ENCODE measurements at regions not wholly inside any gene's neighbourhood (a gene's known extent, or its start where the extent isn't known, plus 50 kb on each side); places are given as distances from the start of the nearest gene placed in this dataset.

- TF ChIP-seq, protein P1, sequence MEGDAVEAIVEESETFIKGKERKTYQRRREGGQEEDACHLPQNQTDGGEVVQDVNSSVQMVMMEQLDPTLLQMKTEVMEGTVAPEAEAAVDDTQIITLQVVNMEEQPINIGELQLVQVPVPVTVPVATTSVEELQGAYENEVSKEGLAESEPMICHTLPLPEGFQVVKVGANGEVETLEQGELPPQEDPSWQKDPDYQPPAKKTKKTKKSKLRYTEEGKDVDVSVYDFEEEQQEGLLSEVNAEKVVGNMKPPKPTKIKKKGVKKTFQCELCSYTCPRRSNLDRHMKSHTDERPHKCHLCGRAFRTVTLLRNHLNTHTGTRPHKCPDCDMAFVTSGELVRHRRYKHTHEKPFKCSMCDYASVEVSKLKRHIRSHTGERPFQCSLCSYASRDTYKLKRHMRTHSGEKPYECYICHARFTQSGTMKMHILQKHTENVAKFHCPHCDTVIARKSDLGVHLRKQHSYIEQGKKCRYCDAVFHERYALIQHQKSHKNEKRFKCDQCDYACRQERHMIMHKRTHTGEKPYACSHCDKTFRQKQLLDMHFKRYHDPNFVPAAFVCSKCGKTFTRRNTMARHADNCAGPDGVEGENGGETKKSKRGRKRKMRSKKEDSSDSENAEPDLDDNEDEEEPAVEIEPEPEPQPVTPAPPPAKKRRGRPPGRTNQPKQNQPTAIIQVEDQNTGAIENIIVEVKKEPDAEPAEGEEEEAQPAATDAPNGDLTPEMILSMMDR (IDR thresholded peaks at IDR 0.05; ENCODE audit: poor library complexity), result no peak
- no peak for TF ChIP-seq EZH2 (IDR thresholded peaks at IDR 0.05; ENCODE audit: borderline replicate concordance)
- no peak for TF ChIP-seq EZH2phosphoT487 (IDR thresholded peaks at IDR 0.05; ENCODE audit: low read depth, severe bottlenecking, unreplicated experiment)
- no peaks in the 10 kb centered on the region for H3K9me3 ChIP-seq (ENCODE audit: low read depth)
- H3K4me1 ChIP-seq (ENCODE audit: insufficient read depth), result peaks cover 13% of the 10 kb centered on the region
- H2AFZ ChIP-seq, result no peak overlapping the region
- no peaks in the 10 kb centered on the region for H3K9me2 ChIP-seq (replicated peaks; ENCODE audit: insufficient read depth)
- no peak overlapping the region for H3K4me2 ChIP-seq
- no peaks in the 10 kb centered on the region for H4K20me1 ChIP-seq (ENCODE audit: insufficient read depth, poor library complexity, severe bottlenecking)
- no peaks in the 10 kb centered on the region for H3K36me3 ChIP-seq (replicated peaks; ENCODE audit: insufficient read depth, low read depth)
- no peaks in the 10 kb centered on the region for H3K27me3 ChIP-seq
- no peak for DNase-seq (ENCODE audit: low spot score)
- no peaks in the 10 kb centered on the region for H3K79me2 ChIP-seq
- no peak overlapping the region for H3K27ac ChIP-seq
- no peak overlapping the region for H3K4me3 ChIP-seq
- WGBS (ENCODE audit: low lambda C conversion rate, missing lambda C conversion rate), result 59% methylated on average over 11 of the region's 11 CpGs
These were observed 228.8 kb downstream of the GAS1 start for GRCh38 chr9:86718388-86719049.

DNA sequence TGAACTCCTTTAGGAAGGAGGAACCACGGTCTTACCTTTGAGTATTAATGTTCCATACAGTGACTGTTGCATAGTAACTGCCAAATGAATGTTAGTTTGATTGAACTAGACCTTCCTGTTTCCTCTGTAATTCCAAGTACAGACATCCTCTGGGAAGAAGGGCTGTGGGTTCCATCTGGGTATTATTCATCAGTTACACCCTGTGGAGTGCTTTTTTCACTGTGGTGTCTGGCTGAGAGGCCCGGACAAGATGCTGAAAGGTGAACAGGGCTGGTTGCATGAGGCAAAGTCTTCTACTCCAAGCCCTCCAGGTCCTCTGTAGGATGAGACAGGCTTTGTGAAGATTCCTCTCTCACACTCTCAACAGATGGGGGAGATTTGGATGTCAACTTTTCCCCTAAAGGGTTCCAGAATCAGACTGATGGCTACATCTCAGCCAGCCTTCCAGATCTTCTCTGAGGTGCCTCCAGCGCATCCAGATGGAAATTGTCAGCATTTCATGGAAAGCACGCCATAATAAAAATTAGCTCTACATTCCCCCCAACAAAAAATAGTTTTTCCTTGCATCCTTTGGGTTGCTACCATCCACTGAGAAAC, 230.9 kb downstream of the GAS1 start:
- no peaks in the 10 kb centered on the region for H4K20me1 ChIP-seq (ENCODE audit: insufficient read depth, poor library complexity, severe bottlenecking)
- WGBS (ENCODE audit: low lambda C conversion rate, missing lambda C conversion rate), result 93% methylated on average over 4 of the region's 4 CpGs
- no peak overlapping the region for H3K4me3 ChIP-seq

DNA sequence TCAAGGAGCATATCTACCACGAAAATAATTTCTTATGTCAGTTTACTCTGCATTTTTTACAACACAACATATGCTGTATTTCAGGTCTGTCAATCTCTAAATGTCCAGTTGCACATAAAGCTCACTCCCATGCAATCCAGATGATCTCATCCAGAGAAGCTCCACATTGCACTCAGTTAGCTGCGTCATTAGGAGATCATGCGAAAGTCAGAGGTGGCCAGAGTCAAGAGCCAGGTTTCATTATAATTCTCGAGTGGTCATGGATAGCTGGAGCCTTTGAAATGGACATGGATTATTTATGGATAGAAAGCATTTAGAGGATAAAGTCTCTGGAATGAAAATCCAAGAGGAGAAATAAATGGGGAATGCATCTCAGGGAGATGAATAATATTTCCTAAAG, 232.3 kb downstream of the GAS1 start:
- no peaks in the 10 kb centered on the region for H3K36me3 ChIP-seq (replicated peaks; ENCODE audit: insufficient read depth, low read depth)
- H3K27ac ChIP-seq, result no peak overlapping the region
- H3K9me2 ChIP-seq (replicated peaks; ENCODE audit: insufficient read depth), result no peaks in the 10 kb centered on the region
- H3K79me2 ChIP-seq, result no peaks in the 10 kb centered on the region
- H3K27me3 ChIP-seq, result no peaks in the 10 kb centered on the region
- no peak overlapping the region for H3K4me3 ChIP-seq
- DNase-seq (ENCODE audit: low spot score), result no peak
- no peak overlapping the region for H2AFZ ChIP-seq
- H3K4me2 ChIP-seq, result no peak overlapping the region
- no peaks in the 10 kb centered on the region for H4K20me1 ChIP-seq (ENCODE audit: insufficient read depth, poor library complexity, severe bottlenecking)
- TF ChIP-seq EZH2 (IDR thresholded peaks at IDR 0.05; ENCODE audit: borderline replicate concordance), result no peak
- TF ChIP-seq EZH2phosphoT487 (IDR thresholded peaks at IDR 0.05; ENCODE audit: low read depth, severe bottlenecking, unreplicated experiment), result no peak
- TF ChIP-seq, protein P1 (IDR thresholded peaks at IDR 0.05; ENCODE audit: poor library complexity), result no peak
- WGBS (ENCODE audit: low lambda C conversion rate, missing lambda C conversion rate), result 66% methylated on average over 4 of the region's 4 CpGs
- no peaks in the 10 kb centered on the region for H3K4me1 ChIP-seq (ENCODE audit: insufficient read depth)
- H3K9me3 ChIP-seq (ENCODE audit: low read depth), result no peaks in the 10 kb centered on the region

More for the DNA sequence above, 230.9 kb downstream of the GAS1 start:
- DNase-seq (ENCODE audit: low spot score), result no peak
- H3K4me1 ChIP-seq (ENCODE audit: insufficient read depth), result peaks cover 3% of the 10 kb centered on the region
- no peak overlapping the region for H2AFZ ChIP-seq
- H3K27ac ChIP-seq, result no peak overlapping the region
- no peaks in the 10 kb centered on the region for H3K27me3 ChIP-seq
- H3K36me3 ChIP-seq (replicated peaks; ENCODE audit: insufficient read depth, low read depth), result no peaks in the 10 kb centered on the region
- TF ChIP-seq EZH2phosphoT487 (IDR thresholded peaks at IDR 0.05; ENCODE audit: low read depth, severe bottlenecking, unreplicated experiment), result no peak
- no peak for TF ChIP-seq EZH2 (IDR thresholded peaks at IDR 0.05; ENCODE audit: borderline replicate concordance)
- TF ChIP-seq, protein P1 (IDR thresholded peaks at IDR 0.05; ENCODE audit: poor library complexity), result no peak
- H3K79me2 ChIP-seq, result no peaks in the 10 kb centered on the region
- H3K9me2 ChIP-seq (replicated peaks; ENCODE audit: insufficient read depth), result no peaks in the 10 kb centered on the region
- no peaks in the 10 kb centered on the region for H3K9me3 ChIP-seq (ENCODE audit: low read depth)
- no peak overlapping the region for H3K4me2 ChIP-seq

Measured in hepatocyte (in vitro differentiated cells).